ENCODE measurements at regions not wholly inside any gene's neighbourhood (a gene's known extent, or its start where the extent isn't known, plus 50 kb on each side); places are given as distances from the start of the nearest gene placed in this dataset.

DNA sequence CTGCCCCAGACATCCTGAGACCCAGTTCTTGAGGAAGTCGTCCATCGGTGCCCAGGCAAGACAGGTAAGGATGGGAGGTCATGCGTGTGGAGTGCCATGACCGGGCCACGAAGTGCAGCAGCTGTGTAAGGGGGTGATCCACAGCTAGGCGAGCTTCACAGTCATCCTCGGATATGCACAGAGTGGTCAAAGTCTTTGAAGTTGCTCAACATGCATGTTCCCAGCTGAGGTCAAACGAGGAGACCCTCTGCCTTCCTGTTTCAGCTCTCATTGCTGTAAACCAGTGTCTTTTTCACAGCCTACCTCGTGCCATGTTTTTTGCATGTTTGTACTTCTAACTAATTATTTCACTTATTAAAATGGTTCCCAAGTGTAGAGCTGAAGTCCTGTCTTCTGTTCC is 109.9 kb upstream of the TBL1X start:
- Histone ChIP-seq H3K4me3 (replicated peaks; ENCODE audit: insufficient read depth, low read length) (no peak overlapping the region), H3K27me3 (ENCODE audit: insufficient read depth, poor library complexity, severe bottlenecking) (no peaks in the 10 kb centered on the region), H3K27ac (replicated peaks) (no peak overlapping the region)
- DNase-seq (ENCODE audit: low read depth in 1 of 2, low spot score in 1 of 2), result no peak
- TF ChIP-seq SPI1 (IDR thresholded peaks at IDR 0.05; ENCODE audit: borderline replicate concordance, low read depth) (no peak), POLR2AphosphoS5 (IDR thresholded peaks at IDR 0.05; ENCODE audit: low read depth) (no peak), GABPA (IDR thresholded peaks at IDR 0.05; ENCODE audit: low read depth) (no peak)
- TF ChIP-seq, protein P1, sequence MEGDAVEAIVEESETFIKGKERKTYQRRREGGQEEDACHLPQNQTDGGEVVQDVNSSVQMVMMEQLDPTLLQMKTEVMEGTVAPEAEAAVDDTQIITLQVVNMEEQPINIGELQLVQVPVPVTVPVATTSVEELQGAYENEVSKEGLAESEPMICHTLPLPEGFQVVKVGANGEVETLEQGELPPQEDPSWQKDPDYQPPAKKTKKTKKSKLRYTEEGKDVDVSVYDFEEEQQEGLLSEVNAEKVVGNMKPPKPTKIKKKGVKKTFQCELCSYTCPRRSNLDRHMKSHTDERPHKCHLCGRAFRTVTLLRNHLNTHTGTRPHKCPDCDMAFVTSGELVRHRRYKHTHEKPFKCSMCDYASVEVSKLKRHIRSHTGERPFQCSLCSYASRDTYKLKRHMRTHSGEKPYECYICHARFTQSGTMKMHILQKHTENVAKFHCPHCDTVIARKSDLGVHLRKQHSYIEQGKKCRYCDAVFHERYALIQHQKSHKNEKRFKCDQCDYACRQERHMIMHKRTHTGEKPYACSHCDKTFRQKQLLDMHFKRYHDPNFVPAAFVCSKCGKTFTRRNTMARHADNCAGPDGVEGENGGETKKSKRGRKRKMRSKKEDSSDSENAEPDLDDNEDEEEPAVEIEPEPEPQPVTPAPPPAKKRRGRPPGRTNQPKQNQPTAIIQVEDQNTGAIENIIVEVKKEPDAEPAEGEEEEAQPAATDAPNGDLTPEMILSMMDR (IDR thresholded peaks at IDR 0.05; ENCODE audit: insufficient read depth, low read length), result no peak
- TF ChIP-seq, protein P2, sequence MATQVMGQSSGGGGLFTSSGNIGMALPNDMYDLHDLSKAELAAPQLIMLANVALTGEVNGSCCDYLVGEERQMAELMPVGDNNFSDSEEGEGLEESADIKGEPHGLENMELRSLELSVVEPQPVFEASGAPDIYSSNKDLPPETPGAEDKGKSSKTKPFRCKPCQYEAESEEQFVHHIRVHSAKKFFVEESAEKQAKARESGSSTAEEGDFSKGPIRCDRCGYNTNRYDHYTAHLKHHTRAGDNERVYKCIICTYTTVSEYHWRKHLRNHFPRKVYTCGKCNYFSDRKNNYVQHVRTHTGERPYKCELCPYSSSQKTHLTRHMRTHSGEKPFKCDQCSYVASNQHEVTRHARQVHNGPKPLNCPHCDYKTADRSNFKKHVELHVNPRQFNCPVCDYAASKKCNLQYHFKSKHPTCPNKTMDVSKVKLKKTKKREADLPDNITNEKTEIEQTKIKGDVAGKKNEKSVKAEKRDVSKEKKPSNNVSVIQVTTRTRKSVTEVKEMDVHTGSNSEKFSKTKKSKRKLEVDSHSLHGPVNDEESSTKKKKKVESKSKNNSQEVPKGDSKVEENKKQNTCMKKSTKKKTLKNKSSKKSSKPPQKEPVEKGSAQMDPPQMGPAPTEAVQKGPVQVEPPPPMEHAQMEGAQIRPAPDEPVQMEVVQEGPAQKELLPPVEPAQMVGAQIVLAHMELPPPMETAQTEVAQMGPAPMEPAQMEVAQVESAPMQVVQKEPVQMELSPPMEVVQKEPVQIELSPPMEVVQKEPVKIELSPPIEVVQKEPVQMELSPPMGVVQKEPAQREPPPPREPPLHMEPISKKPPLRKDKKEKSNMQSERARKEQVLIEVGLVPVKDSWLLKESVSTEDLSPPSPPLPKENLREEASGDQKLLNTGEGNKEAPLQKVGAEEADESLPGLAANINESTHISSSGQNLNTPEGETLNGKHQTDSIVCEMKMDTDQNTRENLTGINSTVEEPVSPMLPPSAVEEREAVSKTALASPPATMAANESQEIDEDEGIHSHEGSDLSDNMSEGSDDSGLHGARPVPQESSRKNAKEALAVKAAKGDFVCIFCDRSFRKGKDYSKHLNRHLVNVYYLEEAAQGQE (IDR thresholded peaks at IDR 0.05; ENCODE audit: insufficient replicate concordance, low read depth), result no peak

- no peak overlapping the region for H3K4me3 ChIP-seq (replicated peaks; ENCODE audit: insufficient read depth, low read length)
- no peak overlapping the region for H3K27ac ChIP-seq (replicated peaks)
- DNase-seq (ENCODE audit: low read depth in 1 of 2, low spot score in 1 of 2), result no peak
- TF ChIP-seq, protein P2 (IDR thresholded peaks at IDR 0.05; ENCODE audit: insufficient replicate concordance, low read depth), result no peak
- TF ChIP-seq SPI1 (IDR thresholded peaks at IDR 0.05; ENCODE audit: borderline replicate concordance, low read depth) (no peak), GABPA (IDR thresholded peaks at IDR 0.05; ENCODE audit: low read depth) (no peak), POLR2AphosphoS5 (IDR thresholded peaks at IDR 0.05; ENCODE audit: low read depth) (no peak)
- TF ChIP-seq, protein P1 (IDR thresholded peaks at IDR 0.05; ENCODE audit: insufficient read depth, low read length), result no peak
- H3K27me3 ChIP-seq (ENCODE audit: insufficient read depth, poor library complexity, severe bottlenecking), result no peaks in the 10 kb centered on the region
These were observed 109.1 kb upstream of the TBL1X start for GRCh38 chrX:9355739-9356138.

DNA sequence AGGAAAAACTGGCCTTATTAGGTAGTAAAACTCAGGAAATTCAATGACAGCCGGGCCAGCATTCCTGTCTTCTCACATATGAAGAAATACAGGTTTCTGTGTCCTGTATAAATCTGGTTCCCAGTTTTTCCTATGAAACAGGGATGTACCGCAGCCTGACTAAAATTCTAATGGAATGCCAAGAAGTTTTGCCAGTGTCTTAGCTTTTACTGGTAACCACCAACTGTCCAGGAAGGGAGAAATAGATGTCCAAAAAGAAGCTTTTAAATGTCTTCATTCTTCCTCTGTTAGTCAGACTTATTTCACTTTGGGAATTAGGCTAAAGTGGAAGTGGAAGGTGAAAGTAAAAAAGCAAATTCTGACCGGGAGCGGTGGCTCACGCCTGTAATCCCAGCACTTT is 108.0 kb upstream of the TBL1X start:
- no peak for TF ChIP-seq POLR2AphosphoS5 (IDR thresholded peaks at IDR 0.05; ENCODE audit: low read depth)
- TF ChIP-seq, protein P2 (IDR thresholded peaks at IDR 0.05; ENCODE audit: insufficient replicate concordance, low read depth), result no peak
- no peak for TF ChIP-seq GABPA (IDR thresholded peaks at IDR 0.05; ENCODE audit: low read depth)
- TF ChIP-seq, protein P1 (IDR thresholded peaks at IDR 0.05; ENCODE audit: insufficient read depth, low read length), result no peak
- no peak for TF ChIP-seq SPI1 (IDR thresholded peaks at IDR 0.05; ENCODE audit: borderline replicate concordance, low read depth)
- H3K4me3 ChIP-seq (replicated peaks; ENCODE audit: insufficient read depth, low read length), result no peak overlapping the region
- no peak for DNase-seq (ENCODE audit: low read depth in 1 of 2, low spot score in 1 of 2)

More for the DNA sequence above, 108.0 kb upstream of the TBL1X start:
- no peak overlapping the region for H3K27ac ChIP-seq (replicated peaks)
- H3K27me3 ChIP-seq (ENCODE audit: insufficient read depth, poor library complexity, severe bottlenecking), result no peaks in the 10 kb centered on the region
